GM23338 (cell line): ENCODE measurements at regions not wholly inside any gene's neighbourhood (a gene's known extent, or its start where the extent isn't known, plus 50 kb on each side); places are given as distances from the start of the nearest gene placed in this dataset.

Experiments
- ATAC-seq: fragments of 200-7000 bp; cut with Tn5 transposase; 3 replicates; pipeline ENCODE4 v1.9.1; 2020
- DNase-seq: peaks from one replicate; pipeline ENCODE4 v3.0.0-alpha.2; 2015; ENCODE audit warnings: low spot score
- H2AFZ ChIP-seq: fragments of 200-600 bp; sonication (generic); 2 replicates; pipeline ENCODE4 v1.8.0; 2016; ENCODE audit warnings: antibody characterized with exemption, mild to moderate bottlenecking, moderate library complexity
- H3F3A ChIP-seq: fragments of 200-600 bp; sonication (generic); replicated peaks from 2 replicates; pipeline ENCODE4 v1.8.0; 2017; ENCODE audit warnings: antibody characterized with exemption, mixed run types, low read depth
- H3K27ac ChIP-seq: fragments of 200-600 bp; sonication (generic); 2 replicates; pipeline ENCODE4 v1.6.1; 2016; ENCODE audit warnings: low read depth
- H3K27me3 ChIP-seq: fragments of 200-600 bp; sonication (generic); 2 replicates; pipeline ENCODE4 v1.8.0; 2016; ENCODE audit warnings: mild to moderate bottlenecking, mixed run types, moderate library complexity; ENCODE audit not compliant: insufficient read depth
- H3K36me3 ChIP-seq: fragments of 200-600 bp; sonication (generic); 2 replicates; pipeline ENCODE4 v1.8.0; 2016; ENCODE audit warnings: mild to moderate bottlenecking; ENCODE audit not compliant: insufficient read depth
- H3K4me1 ChIP-seq: fragments of 200-600 bp; sonication (generic); 2 replicates; pipeline ENCODE4 v1.8.0; 2016; ENCODE audit warnings: mild to moderate bottlenecking, moderate library complexity; ENCODE audit not compliant: insufficient read depth
- H3K4me2 ChIP-seq: fragments of 200-600 bp; sonication (generic); 2 replicates; pipeline ENCODE4 v1.7.1; 2017; ENCODE audit warnings: mixed run types
- H3K4me3 ChIP-seq: fragments of 200-600 bp; sonication (generic); 2 replicates; pipeline ENCODE4 v1.6.1; 2016; ENCODE audit warnings: mixed run types
- H3K79me2 ChIP-seq: fragments of 200-600 bp; sonication (generic); replicated peaks from 2 replicates; pipeline ENCODE4 v1.8.0; 2017; ENCODE audit warnings: mild to moderate bottlenecking; ENCODE audit not compliant: insufficient read depth
- H3K9me2 ChIP-seq: fragments of 200-600 bp; sonication (generic); 2 replicates; pipeline ENCODE4 v1.8.0; 2017; ENCODE audit not compliant: insufficient read depth
- H4K20me1 ChIP-seq: fragments of 200-600 bp; sonication (generic); replicated peaks from 2 replicates; pipeline ENCODE4 v1.8.0; 2017; ENCODE audit warnings: mild to moderate bottlenecking; ENCODE audit not compliant: insufficient read depth
- H3K27ac Mint-ChIP-seq: 2 replicates; pipeline ENCODE4 v1.8.0; 2020; ENCODE audit warnings: inconsistent platforms, mild to moderate bottlenecking, moderate library complexity, mixed read lengths
- H3K27me3 Mint-ChIP-seq: 3 replicates; pipeline ENCODE4 v1.8.0; 2022; ENCODE audit warnings: low read depth, mild to moderate bottlenecking, moderate library complexity, mixed read lengths, inconsistent platforms; ENCODE audit not compliant: insufficient read depth, poor library complexity
- H3K36me3 Mint-ChIP-seq: 3 replicates; pipeline ENCODE4 v1.8.0; 2021; ENCODE audit warnings: low read depth, mild to moderate bottlenecking, inconsistent platforms, moderate library complexity, mixed read lengths
- H3K4me1 Mint-ChIP-seq: 3 replicates; pipeline ENCODE4 v1.8.0; 2020; ENCODE audit warnings: mild to moderate bottlenecking, inconsistent platforms, mixed read lengths
- H3K4me3 Mint-ChIP-seq: 3 replicates; pipeline ENCODE4 v1.8.0; 2021; ENCODE audit warnings: moderate library complexity, mild to moderate bottlenecking, inconsistent platforms, mixed read lengths
- H3K9me3 Mint-ChIP-seq: 3 replicates; pipeline ENCODE4 v1.8.0; 2020; ENCODE audit warnings: moderate library complexity, mild to moderate bottlenecking, inconsistent platforms, mixed read lengths
- CREB1 ChIP-seq: fragments of 250-450 bp; sonication (Bioruptor Pico); IDR thresholded peaks from 2 replicates; pipeline ENCODE4 v1.5.0; 2020; ENCODE audit warnings: low read depth, mild to moderate bottlenecking, moderate library complexity
- CTCF ChIP-seq, 2 experiments: fragments of 200-600 bp in 1 of 2; sonication (generic) in 1 of 2; conservative IDR thresholded peaks; 2 replicates each; pipeline versions ENCODE4 v1.5.1 to v1.6.1; 2016 to 2017; ENCODE audit warnings: antibody characterized with exemption in 2 of 2, low read depth in 2 of 2, mild to moderate bottlenecking in 2 of 2, moderate library complexity in 1 of 2
- ETS1 ChIP-seq: IDR thresholded peaks from 2 replicates; pipeline ENCODE4 v1.6.1; 2016; ENCODE audit warnings: antibody characterized with exemption
- EZH2 ChIP-seq: fragments of 200-600 bp; sonication (generic); IDR thresholded peaks from one replicate; pipeline ENCODE4 v1.8.0; 2017; ENCODE audit warnings: antibody characterized with exemption, mild to moderate bottlenecking, low read depth; ENCODE audit not compliant: unreplicated experiment
- EZH2phosphoT487 ChIP-seq: fragments of 200-600 bp; sonication (generic); IDR thresholded peaks from one replicate; pipeline ENCODE4 v1.8.1; 2018; ENCODE audit warnings: antibody characterized with exemption; ENCODE audit not compliant: unreplicated experiment
- JUNB ChIP-seq: IDR thresholded peaks from one replicate; pipeline ENCODE4 v1.6.1; 2016; ENCODE audit warnings: antibody characterized with exemption; ENCODE audit not compliant: unreplicated experiment
- NANOG ChIP-seq: IDR thresholded peaks from 2 replicates; pipeline ENCODE4 v1.6.1; 2016; ENCODE audit warnings: antibody characterized with exemption, borderline replicate concordance
- POLR2AphosphoS5 ChIP-seq: IDR thresholded peaks from 2 replicates; pipeline ENCODE4 v1.6.1; 2016; ENCODE audit warnings: antibody characterized with exemption, low read depth
- STAT1 ChIP-seq: IDR thresholded peaks from one replicate; pipeline ENCODE4 v1.6.1; 2016; ENCODE audit warnings: antibody characterized with exemption; ENCODE audit not compliant: unreplicated experiment
- ZNF114 ChIP-seq: fragments of 250-450 bp; sonication (Bioruptor Pico); IDR thresholded peaks from 2 replicates; pipeline ENCODE4 v1.5.0; 2020; ENCODE audit warnings: mild to moderate bottlenecking, moderate library complexity
- ZNF331 ChIP-seq: fragments of 250-450 bp; sonication (Bioruptor Pico); IDR thresholded peaks from 2 replicates; pipeline ENCODE4 v1.5.0; 2020; ENCODE audit warnings: low read depth, mild to moderate bottlenecking, moderate library complexity
- TF ChIP-seq, protein P1 (sequence below): IDR thresholded peaks from one replicate; pipeline ENCODE4 v1.6.1; 2018; ENCODE audit warnings: antibody characterized with exemption; ENCODE audit not compliant: unreplicated experiment

- no peak for TF ChIP-seq EZH2
- TF ChIP-seq JUNB, result no peak
- no peak for TF ChIP-seq POLR2AphosphoS5
- no peak for TF ChIP-seq ETS1
- TF ChIP-seq ZNF331 (CRISPR knock-in tag), result no peak
- TF ChIP-seq, protein P1, sequence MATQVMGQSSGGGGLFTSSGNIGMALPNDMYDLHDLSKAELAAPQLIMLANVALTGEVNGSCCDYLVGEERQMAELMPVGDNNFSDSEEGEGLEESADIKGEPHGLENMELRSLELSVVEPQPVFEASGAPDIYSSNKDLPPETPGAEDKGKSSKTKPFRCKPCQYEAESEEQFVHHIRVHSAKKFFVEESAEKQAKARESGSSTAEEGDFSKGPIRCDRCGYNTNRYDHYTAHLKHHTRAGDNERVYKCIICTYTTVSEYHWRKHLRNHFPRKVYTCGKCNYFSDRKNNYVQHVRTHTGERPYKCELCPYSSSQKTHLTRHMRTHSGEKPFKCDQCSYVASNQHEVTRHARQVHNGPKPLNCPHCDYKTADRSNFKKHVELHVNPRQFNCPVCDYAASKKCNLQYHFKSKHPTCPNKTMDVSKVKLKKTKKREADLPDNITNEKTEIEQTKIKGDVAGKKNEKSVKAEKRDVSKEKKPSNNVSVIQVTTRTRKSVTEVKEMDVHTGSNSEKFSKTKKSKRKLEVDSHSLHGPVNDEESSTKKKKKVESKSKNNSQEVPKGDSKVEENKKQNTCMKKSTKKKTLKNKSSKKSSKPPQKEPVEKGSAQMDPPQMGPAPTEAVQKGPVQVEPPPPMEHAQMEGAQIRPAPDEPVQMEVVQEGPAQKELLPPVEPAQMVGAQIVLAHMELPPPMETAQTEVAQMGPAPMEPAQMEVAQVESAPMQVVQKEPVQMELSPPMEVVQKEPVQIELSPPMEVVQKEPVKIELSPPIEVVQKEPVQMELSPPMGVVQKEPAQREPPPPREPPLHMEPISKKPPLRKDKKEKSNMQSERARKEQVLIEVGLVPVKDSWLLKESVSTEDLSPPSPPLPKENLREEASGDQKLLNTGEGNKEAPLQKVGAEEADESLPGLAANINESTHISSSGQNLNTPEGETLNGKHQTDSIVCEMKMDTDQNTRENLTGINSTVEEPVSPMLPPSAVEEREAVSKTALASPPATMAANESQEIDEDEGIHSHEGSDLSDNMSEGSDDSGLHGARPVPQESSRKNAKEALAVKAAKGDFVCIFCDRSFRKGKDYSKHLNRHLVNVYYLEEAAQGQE, result no peak
Measured at GRCh38 chr14:58839233-58839632, 201.5 kb downstream of the DACT1 start (continued).

- no peak overlapping the region for H3K27ac Mint-ChIP-seq
- no peak for TF ChIP-seq CTCF (conservative IDR thresholded peaks at IDR 0.05; ENCODE audit: low read depth in 2 of 2)
- no peak for TF ChIP-seq STAT1
- no peak for TF ChIP-seq EZH2phosphoT487
- TF ChIP-seq CREB1 (CRISPR knock-in tag), result no peak
- no peak for TF ChIP-seq ETS1
- TF ChIP-seq ZNF331 (CRISPR knock-in tag), result no peak
- TF ChIP-seq, protein P1, result no peak
- no peak for TF ChIP-seq EZH2
- TF ChIP-seq ZNF114 (CRISPR knock-in tag), result no peak
- no peak for TF ChIP-seq NANOG
- no peak for TF ChIP-seq POLR2AphosphoS5
Measured at GRCh38 chr14:58844544-58844943, 206.8 kb downstream of the DACT1 start.

More at GRCh38 chr14:58844544-58844943, 206.8 kb downstream of the DACT1 start:
- Mint-ChIP-seq H3K4me1 (peaks cover 17% of the 10 kb centered on the region), H3K27me3 (no peaks in the 10 kb centered on the region), H3K9me3 (no peaks in the 10 kb centered on the region), H3K36me3 (no peaks in the 10 kb centered on the region), H3K4me3 (no peak overlapping the region)
- DNase-seq (no peak), ATAC-seq (no peak)
- Histone ChIP-seq H2AFZ (no peak overlapping the region), H3F3A (no peaks in the 10 kb centered on the region), H3K27ac (no peak overlapping the region), H3K4me2 (no peak overlapping the region), H3K9me2 (no peaks in the 10 kb centered on the region), H4K20me1 (no peaks in the 10 kb centered on the region), H3K79me2 (no peaks in the 10 kb centered on the region), H3K4me1 (0 out of 2 replicates have a peak, but pooled peaks cover 7% of the 10 kb centered on the region), H3K27me3 (no peaks in the 10 kb centered on the region), H3K36me3 (no peaks in the 10 kb centered on the region), H3K4me3 (no peak overlapping the region)
